GM18498 (cell line): ENCODE measurements at regions not wholly inside any gene's neighbourhood (a gene's known extent, or its start where the extent isn't known, plus 50 kb on each side); places are given as distances from the start of the nearest gene placed in this dataset.

ENCODE experiments used
- ATAC-seq: cut with Tn5 transposase; IDR thresholded peaks from one replicate; pipeline ENCODE4 v1.9.1; 2021; ENCODE audit warnings: mild to moderate bottlenecking, moderate library complexity; ENCODE audit not compliant: unreplicated experiment

- no peak for ATAC-seq
Observed at GRCh38 chr3:187927565-187927964, 182.3 kb upstream of the BCL6 start.

- no peak for ATAC-seq
Observed at GRCh38 chr3:187929112-187929816, 184.0 kb upstream of the BCL6 start.

- ATAC-seq = no peak
Observed at GRCh38 chr3:187930021-187930420, 184.8 kb upstream of the BCL6 start.

GRCh38 chr3:187931101-187931500 lies 185.8 kb upstream of the BCL6 start:
- ATAC-seq = no peak

GRCh38 chr3:187931770-187932278 lies 186.6 kb upstream of the BCL6 start:
- ATAC-seq = no peak

GRCh38 chr3:187932530-187932929 lies 187.3 kb upstream of the BCL6 start:
- no peak for ATAC-seq

- peak; percentile 98 for ATAC-seq
Observed at GRCh38 chr3:187935623-187936156, 190.4 kb upstream of the BCL6 start.

GRCh38 chr3:187936676-187937075 lies 191.4 kb upstream of the BCL6 start:
- no peak for ATAC-seq

GRCh38 chr3:187939891-187940290 lies 194.6 kb upstream of the BCL6 start:
- ATAC-seq = no peak

- ATAC-seq = no peak
Observed at GRCh38 chr3:187941135-187941847, 196.0 kb upstream of the BCL6 start.

GRCh38 chr3:187941848-187942194 lies 196.6 kb upstream of the BCL6 start:
- no peak for ATAC-seq

GRCh38 chr3:187942658-187943241 lies 197.5 kb upstream of the BCL6 start:
- ATAC-seq = no peak

- no peak for ATAC-seq
Observed at GRCh38 chr3:187943677-187944389, 198.6 kb upstream of the BCL6 start.

- ATAC-seq = no peak
Observed at GRCh38 chr3:187944390-187945179, 199.3 kb upstream of the BCL6 start.

GRCh38 chr3:187945374-187945773 lies 200.1 kb upstream of the BCL6 start:
- ATAC-seq = no peak

GRCh38 chr3:187946163-187946691 lies 201.0 kb upstream of the BCL6 start:
- ATAC-seq = no peak

GRCh38 chr3:187946981-187947380 lies 201.7 kb upstream of the BCL6 start:
- ATAC-seq = no peak

- ATAC-seq = no peak
Observed at GRCh38 chr3:187947927-187948682, 202.8 kb upstream of the BCL6 start.

- no peak for ATAC-seq
Observed at GRCh38 chr3:187949093-187949820, 204.0 kb upstream of the BCL6 start.
